ENCODE measurements at regions not wholly inside any gene's neighbourhood (a gene's known extent, or its start where the extent isn't known, plus 50 kb on each side); places are given as distances from the start of the nearest gene placed in this dataset.

DNA sequence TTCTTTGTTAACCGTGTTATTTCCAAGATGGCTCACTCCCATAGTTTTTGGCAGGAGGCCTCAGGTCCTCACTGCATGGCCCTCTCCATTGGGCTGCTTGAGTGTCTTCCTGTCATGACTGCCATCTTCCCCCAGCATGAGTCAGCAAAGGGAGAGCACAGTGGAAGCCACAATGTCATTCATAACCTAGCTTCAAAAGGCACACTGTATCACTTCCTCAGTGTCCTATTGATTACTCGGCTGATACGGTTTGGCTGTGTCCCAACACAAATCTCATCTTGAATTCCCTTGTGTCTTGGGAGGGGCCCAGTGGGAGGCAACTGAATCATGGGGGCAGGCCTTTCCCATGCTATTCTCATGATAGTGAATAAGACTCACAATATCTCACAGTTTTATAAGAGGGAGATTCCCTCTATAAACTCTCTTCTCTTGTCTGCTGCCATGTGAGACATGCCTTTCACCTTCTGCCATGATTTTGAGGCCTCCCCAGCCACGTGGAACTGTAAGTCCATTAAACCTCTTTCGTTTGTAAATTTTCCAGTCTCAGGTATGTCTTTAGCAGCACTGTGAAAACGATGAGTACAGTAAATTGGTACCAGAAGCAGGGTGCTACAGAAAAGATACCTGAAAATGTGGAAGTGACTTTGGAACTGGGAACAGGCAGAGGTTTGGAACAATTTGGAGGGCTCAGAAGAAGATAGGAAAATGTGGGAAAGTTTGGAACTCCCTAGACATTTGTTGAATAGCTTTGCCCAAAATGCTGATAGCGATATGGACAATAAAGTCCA is 106.5 kb downstream of the PRLHR start:
- TF ChIP-seq, protein P1, sequence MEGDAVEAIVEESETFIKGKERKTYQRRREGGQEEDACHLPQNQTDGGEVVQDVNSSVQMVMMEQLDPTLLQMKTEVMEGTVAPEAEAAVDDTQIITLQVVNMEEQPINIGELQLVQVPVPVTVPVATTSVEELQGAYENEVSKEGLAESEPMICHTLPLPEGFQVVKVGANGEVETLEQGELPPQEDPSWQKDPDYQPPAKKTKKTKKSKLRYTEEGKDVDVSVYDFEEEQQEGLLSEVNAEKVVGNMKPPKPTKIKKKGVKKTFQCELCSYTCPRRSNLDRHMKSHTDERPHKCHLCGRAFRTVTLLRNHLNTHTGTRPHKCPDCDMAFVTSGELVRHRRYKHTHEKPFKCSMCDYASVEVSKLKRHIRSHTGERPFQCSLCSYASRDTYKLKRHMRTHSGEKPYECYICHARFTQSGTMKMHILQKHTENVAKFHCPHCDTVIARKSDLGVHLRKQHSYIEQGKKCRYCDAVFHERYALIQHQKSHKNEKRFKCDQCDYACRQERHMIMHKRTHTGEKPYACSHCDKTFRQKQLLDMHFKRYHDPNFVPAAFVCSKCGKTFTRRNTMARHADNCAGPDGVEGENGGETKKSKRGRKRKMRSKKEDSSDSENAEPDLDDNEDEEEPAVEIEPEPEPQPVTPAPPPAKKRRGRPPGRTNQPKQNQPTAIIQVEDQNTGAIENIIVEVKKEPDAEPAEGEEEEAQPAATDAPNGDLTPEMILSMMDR (IDR thresholded peaks at IDR 0.05; ENCODE audit: insufficient read depth, low read length, poor library complexity, severe bottlenecking) = no peak
- no peak for TF ChIP-seq EZH2phosphoT487 (conservative IDR thresholded peaks at IDR 0.05; ENCODE audit: low read length)
